AG04449 (cell line): ENCODE measurements at regions not wholly inside any gene's neighbourhood (a gene's known extent, or its start where the extent isn't known, plus 50 kb on each side); places are given as distances from the start of the nearest gene placed in this dataset.

ENCODE experiments used
- CTCF ChIA-PET: fragments of 350-600 bp; formaldehyde crosslinking; extraction: SDS; loops from one replicate; lab custom pipeline; 2021; ENCODE audit warnings: antibody characterized with exemption; lab: Yijun Ruan, JAX
- POLR2A ChIA-PET: fragments of 400-600, 350-600 bp; formaldehyde crosslinking; extraction: SDS; loops from one replicate; lab custom pipeline; 2020; ENCODE audit warnings: antibody characterized with exemption, inconsistent platforms; lab: Yijun Ruan, JAX
- DNase-seq: peaks from one replicate; pipeline ENCODE4 v3.0.0-alpha.2; 2010; ENCODE audit warnings: low read depth, low spot score
- H3K4me3 ChIP-seq: 2 replicates; pipeline ENCODE4 v1.5.1; 2011; ENCODE audit warnings: low read depth, mild to moderate bottlenecking, control low read depth, low read length
- TF ChIP-seq, protein P1 (sequence below): IDR thresholded peaks from one replicate; pipeline ENCODE4 v1.5.1; 2011; ENCODE audit warnings: mild to moderate bottlenecking, moderate library complexity, low read length, control low read depth, inconsistent platforms; ENCODE audit not compliant: insufficient read depth; ENCODE audit errors: missing control alignments

DNA sequence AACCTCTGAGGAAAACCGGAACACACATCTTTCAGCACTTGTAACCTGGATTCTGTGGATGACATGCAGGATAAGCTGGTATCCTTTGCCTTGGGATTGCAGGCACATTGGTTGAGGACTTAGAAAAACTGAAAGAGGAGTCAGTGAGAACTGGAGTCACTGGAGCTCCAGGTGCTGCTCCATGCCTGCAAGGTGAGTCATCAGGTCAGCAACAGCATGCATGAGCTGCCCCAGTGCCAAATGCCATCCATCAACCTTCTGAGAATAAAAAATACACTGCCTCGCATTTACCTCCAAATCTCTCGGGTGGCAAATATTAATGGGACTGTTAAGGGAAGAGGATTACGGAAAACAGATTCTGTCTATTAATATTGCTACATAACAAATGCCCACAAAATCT is 729.1 kb downstream of the NTRK3 start:
- POLR2A ChIA-PET, result no interaction called here
- H3K4me3 ChIP-seq, result no peak overlapping the region
- CTCF ChIA-PET, result no interaction called here
- TF ChIP-seq, protein P1, sequence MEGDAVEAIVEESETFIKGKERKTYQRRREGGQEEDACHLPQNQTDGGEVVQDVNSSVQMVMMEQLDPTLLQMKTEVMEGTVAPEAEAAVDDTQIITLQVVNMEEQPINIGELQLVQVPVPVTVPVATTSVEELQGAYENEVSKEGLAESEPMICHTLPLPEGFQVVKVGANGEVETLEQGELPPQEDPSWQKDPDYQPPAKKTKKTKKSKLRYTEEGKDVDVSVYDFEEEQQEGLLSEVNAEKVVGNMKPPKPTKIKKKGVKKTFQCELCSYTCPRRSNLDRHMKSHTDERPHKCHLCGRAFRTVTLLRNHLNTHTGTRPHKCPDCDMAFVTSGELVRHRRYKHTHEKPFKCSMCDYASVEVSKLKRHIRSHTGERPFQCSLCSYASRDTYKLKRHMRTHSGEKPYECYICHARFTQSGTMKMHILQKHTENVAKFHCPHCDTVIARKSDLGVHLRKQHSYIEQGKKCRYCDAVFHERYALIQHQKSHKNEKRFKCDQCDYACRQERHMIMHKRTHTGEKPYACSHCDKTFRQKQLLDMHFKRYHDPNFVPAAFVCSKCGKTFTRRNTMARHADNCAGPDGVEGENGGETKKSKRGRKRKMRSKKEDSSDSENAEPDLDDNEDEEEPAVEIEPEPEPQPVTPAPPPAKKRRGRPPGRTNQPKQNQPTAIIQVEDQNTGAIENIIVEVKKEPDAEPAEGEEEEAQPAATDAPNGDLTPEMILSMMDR, result no peak
- DNase-seq, result no peak

DNA sequence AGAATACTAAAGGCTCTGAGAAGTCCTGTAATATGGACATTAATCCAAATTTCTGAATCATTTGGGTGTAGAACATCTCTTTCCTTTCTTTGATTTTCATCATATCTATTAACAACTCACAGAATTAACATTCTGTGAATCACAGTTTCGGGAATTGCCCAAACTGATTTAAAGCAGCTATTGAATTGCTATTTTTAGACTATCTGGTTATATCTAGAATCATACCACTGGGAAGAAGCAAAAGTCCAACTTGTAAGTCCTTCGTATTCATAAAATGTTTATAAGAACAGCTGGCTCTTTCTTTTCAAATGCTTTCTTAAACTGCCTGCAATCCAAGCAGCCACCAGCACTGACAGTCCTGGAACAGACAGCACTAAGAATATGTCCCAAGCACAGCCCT is 733.0 kb downstream of the NTRK3 start:
- ChIA-PET POLR2A (no interaction called here), CTCF (no interaction called here)
- DNase-seq, result no peak
- TF ChIP-seq, protein P1, result no peak
- H3K4me3 ChIP-seq, result no peak overlapping the region

DNA sequence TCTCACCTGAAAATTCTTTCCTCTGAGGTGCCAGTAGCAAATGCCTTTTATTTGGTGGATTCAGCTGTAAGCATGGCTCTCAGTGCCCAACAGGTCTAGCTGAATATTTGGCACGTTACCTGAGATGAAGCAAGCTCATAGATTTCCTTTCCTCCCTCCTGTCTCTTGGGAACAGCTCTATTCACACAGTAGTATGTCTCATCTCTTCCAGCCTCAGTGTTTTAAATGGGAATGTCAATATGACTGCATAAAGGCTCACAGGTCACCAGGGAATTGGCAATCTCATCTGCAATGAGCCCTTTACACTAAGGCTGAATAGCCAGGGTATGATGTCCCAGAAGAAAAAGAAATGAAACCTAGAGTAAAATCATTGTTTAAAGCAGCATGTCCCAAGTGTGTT is 733.5 kb downstream of the NTRK3 start:
- no peak overlapping the region for H3K4me3 ChIP-seq
- TF ChIP-seq, protein P1, result no peak
- ChIA-PET POLR2A (no interaction called here), CTCF (no interaction called here)
- DNase-seq, result no peak

DNA sequence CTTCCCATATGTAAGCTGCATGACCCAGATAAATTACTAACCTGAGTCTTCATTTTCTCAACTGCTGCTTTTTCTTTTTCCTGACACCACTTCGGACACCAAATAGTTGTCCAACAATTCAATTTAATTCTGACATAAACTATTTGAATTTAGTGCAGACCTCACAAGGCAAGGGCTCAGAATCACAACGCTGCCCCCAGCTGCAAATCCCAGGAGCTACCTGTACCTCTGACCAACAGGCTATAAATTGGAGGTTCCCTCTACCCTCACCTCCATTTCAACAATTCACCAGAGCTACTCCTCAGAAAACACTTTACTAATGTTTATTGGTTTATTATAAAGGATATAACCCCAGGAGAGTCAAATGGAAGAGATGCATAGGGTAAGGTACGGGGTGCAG is 737.6 kb downstream of the NTRK3 start:
- DNase-seq, result no peak
- TF ChIP-seq, protein P1, result no peak
- H3K4me3 ChIP-seq, result no peak overlapping the region
- POLR2A ChIA-PET, result no interaction called here
- CTCF ChIA-PET, result no interaction called here

DNA sequence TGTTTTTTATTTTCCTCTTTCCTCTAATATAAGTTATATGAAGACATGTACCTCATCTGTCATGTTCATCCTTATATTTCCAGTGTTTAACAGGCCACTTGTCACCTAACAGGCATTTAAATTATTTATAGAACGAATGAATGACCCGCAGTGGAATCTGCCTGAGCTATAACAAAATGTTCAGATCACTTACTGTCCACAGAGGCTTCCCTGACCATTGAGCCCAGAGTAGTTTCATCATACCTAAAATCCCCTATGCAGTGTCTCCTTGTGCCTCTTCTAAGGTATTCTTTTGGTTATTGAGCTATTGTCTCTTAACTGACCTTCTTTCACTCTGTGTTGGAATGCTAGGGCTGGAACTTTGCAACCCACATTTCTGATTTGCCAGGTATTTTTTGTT is 748.5 kb downstream of the NTRK3 start:
- POLR2A ChIA-PET, result no interaction called here
- CTCF ChIA-PET, result no interaction called here
- no peak for DNase-seq
- TF ChIP-seq, protein P1, result no peak
- H3K4me3 ChIP-seq, result no peak overlapping the region

DNA sequence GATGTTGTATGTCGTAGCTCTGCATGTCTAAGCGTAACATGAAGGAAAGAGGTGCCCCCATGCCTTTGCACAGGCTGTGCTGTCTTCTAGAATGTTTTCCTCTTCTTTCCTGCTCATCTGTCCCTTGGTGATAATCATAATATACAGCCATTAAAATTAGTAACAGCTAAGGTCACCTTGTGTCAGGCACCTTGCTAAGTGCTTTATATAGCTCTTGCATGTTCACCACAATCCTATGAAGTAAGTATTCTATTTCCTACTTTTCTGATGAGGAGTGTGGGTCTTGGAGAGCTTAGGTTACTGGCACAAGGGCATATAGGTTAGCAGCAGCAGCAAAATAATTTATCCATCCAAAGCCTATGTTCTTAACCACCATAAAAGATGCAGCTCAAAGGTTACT is 754.4 kb downstream of the NTRK3 start:
- ChIA-PET POLR2A (no interaction called here), CTCF (no interaction called here)
- no peak overlapping the region for H3K4me3 ChIP-seq
- TF ChIP-seq, protein P1, result no peak
- no peak for DNase-seq

DNA sequence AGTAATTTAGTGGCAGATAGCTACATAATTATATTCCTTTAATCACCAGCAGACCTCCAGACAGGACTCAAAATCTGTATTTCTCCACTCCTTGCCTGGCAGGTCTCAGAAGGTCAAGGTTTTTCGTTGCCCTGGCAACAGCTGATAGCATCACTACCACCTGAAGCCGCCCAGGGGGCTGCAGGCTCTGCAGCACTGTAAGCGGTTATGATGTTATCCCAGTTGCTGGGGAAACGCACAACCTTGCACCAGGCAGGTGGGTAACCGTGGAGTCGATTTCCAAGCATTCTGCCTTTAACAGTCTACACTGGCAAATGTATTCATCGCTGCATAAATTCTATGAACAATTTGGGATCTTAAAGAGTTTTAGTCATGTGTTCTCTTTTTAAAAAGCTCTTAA is 756.3 kb downstream of the NTRK3 start:
- H3K4me3 ChIP-seq, result no peak overlapping the region
- POLR2A ChIA-PET, result no interaction called here
- TF ChIP-seq, protein P1, result no peak
- CTCF ChIA-PET, result no interaction called here
- no peak for DNase-seq
